ENCODE measurements at regions not wholly inside any gene's neighbourhood (a gene's known extent, or its start where the extent isn't known, plus 50 kb on each side); places are given as distances from the start of the nearest gene placed in this dataset.

DNA sequence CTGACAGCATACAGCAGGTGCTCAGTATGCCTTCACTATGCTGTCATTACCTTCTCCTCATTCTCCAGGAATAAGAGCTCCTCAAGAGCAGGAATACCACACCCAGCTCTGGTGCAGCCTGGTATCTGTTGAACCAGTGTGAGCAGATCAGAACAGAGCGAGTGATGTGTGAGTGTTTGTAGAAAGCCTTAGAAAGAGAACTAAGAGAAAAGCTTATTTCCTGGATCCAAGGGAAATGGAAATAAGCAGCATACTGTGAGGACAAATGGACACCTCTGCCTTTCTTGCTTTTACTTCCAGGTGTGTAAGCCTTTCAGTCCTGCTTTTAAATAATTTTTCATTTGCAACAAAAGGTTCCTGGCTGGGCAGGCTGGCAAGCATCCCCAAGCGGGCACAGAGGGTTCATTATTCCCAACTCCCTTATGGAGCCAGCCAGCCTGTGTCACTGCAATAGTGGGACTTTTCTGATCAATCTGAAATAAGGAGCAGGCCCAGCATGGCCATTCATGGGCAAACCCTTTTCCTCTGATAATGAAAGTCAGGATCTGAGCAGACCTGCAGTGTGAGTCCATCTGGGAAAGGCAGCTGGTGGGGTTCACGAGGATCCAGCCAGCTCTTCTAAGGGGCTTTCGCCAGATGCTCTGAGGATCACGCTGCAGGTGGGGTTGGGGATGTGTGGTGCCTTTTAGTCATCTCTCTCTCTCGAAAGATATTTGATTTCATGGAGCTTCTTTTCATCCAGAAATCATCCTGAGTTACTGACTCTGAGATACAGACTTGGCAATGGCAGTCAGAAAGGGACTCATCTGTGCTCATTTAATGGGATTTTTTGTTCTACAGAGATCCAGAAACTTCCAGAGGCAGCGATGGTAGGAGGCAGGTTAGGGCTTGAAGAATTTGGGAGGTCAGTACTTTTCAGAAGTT, 594.9 kb upstream of the CFAP20DC start:
- DNase-seq, result no peak

DNA sequence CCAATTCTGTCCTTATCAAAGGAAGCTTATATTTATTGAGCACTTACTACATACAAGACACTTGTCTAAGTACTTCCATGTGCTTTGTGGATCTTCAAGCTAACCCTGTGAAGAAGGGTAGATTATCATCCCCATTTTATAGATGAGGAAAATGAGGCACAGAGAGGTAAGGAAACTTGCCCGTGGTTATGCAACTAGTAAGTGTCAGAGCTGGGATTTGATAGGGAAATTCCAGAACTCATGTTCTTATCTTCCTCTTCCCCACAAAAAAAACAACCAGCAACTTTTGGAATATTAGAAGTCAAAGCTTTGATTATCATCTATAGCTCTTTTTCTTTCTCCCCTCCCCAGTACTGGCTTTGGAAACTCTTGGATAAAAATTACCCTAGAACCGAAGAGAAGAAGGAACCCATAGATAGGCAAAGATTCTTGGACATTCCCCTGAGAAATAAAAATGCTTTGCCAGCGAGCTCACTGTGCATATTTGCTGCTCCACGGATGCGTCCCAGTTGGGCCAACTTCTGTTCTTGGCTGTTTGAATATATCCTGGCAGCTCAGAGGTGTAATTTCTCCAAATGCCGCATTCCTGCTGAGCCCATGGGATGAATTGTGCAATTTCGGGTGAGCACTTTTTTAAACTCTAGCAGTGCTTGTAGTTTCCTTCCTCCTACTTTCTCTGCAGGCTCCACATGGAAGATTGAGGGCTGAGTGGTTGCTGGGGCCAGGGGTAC, 591.5 kb upstream of the CFAP20DC start:
- DNase-seq, result no peak

DNA sequence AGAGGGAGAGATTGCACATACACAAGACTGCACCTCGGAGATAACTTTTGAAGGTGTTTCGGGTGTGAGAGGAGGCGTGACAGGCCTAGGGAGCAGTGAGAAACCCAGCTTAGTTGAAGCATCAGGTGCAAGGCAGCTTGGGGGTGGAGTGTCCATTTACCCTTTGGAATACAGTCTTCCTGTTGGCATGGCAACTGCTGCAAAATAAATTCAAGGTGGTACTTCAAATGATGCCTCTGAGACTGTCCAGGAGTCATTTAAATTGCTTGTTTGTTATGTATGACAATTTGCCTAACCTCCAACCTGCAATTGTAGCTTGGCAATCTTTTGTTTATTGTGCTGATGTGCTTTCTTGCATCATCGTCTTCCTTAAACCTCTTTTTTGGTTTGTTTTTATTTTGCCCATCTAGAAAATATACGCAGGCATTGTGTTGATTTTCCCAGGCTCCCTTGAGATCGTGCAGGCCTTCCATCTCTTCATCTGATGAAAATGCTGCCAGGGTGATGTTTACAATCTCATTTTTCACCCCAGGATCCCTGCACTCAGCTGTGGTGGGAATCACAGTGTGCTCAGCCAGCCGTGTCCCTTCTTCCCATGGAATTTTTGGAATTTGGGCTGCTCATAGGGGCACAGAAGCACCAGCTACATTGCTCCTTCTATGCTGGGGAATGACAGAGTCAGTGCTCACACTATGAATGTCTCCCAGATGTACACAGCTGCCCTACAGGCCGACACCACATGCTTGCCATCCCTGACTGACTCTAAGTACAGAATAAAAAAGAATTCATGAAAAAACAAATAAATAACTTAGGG, 583.1 kb upstream of the CFAP20DC start:
- DNase-seq, result no peak

DNA sequence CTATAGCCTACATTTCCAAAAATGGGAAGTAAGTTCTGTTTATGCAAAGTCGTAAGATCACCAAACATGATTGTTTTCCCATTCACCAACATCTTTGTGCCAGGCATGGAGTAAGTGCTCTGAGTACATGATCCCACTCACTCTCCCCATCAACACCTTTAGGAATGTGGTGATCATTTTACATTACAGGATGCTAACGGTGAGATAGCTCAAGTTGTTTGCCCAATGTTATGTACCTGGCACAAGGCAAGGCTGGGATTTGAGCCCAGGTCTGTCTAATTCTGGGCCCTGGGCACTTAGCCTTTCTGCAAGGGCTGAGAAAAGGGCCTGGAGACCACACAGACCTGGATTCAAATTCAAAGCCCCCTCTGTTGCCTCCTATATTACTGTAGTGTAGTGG, 581.7 kb upstream of the CFAP20DC start:
- DNase-seq, result no peak

DNA sequence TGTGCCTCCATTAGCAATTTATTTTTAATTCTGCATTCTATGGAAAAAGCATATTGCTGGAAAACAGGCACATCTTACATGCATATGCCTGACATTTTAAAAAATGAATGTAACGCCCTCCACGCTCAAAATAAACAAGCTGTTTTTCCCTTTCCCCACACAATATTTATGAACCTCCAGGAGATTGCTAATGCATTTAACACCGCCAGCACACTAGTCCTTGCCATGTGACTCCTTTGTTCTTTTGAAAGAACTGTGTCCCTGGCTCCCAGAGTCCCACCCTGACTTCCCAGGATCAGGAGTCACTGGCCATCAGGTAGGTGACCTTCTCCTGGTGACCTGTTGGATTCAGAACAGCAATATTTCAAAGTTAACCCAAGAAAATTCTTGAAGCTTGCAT, 571.2 kb upstream of the CFAP20DC start:
- no peak for DNase-seq

DNA sequence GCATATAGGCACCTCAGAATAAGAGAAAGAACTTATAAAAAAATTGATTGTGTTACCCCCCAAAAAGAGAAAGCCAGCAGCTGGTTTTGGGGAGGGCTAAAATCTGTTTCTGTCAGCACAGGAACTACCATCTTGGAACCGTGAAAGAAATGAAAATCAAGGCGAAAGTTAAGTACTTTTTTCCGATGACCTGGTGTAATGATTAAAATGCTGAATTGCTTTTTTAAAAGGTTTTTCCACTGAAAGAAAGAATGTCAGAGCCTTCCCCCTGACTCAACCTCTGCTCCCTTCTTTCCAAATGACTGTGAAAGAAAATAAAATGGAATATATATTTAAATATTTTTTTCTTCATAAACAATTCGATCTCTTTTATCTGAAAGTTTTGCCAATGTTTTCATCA, 570.5 kb upstream of the CFAP20DC start:
- DNase-seq, result no peak

DNA sequence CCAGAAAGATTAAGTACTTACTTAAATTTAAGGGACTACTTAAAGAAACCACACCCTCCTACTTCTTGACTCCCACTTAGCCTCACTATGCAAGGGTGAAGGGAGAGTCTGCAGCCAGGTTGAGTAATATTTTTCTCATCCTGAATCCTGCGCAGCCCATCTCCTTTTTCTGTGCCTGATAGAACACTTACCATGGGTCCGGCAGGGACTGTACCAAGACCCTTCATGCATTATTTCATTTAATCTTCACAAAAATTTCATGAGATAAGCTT, 562.6 kb upstream of the CFAP20DC start:
- DNase-seq, result no peak

DNA sequence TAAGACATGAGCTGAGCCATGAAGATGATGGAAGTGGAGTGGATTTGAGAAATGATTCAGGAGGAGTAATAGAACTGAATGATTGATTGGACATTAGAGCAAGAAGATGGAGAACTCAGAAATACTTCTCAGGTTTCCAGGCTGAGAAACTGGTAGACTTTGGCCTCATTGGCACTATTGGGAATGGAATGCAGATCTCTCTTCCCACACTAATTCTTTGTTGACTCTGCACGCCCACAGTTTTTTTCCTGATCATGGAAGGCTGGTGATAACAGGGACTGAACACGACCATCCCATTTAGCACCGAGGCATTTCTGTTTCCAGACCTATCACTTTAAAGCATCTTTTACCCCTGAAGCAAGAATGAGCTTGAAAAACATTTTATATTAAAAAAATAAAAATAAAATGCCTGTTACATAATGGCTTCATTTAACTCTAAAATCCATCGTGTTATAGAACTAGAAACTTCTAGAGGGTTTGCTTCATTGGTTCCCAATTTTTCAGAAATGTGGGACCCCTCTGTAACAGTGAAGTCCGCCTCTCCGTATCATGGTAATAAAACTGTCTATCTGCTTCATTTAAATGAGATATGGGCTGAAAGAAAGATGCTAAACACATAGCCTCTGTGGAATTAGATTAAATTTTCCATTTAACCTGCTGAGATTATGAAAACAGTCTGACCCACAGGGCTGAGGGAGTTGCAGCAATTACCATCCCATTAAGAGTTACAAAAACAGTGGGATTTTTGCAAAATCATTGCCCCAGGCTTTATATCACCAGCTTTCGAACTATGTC, 562.0 kb upstream of the CFAP20DC start:
- no peak for DNase-seq

DNA sequence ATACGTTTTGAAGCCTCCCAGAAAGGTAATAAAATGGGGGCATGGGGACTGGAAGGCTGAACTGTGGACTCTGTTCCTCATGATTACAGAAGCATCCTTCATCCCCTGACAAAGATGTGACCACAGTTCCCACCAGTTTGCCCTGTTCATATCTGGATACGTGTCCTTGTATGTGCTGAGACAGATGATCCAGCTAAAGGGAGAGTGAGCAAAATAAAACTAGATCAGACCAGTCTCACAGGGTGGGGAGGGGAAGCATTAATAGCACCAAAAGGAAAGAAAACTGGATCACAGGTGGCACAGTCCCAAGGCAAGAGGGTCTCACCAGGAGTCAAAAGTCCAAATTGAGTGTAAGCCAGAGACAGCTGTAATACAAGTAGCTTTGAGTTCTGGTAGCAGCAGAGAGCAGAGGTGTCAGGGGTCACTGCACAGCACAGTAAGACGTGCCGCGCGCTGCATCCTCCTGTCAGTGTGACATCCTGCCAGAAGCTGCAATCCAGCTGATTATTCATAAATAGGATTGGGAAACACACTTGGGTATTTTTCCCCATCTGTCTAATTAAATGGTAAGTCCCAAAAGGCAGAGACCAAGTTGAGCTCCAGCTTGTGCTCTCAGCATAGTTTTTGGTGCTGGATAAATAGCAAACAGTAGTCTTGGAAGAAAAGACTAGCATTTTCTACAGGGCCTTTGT, 560.0 kb upstream of the CFAP20DC start:
- no peak for DNase-seq

DNA sequence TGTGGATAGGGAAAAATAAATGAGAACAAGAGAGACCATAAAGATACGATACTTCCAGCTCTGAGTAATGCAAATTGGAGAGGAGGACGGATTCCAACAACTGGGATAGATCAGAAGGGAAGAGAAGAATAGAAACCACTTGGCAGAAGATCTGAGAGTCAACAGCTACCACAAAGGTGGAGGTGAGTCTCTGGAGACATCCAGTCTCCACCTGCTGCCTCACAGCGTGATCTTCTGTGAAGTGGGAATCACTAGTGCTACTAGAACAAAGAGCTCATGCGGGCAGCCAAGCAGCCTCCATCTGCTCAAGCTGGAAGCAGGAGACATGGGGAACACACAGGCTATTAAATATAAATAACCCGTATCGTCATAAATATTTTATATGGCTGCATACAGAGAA, 558.5 kb upstream of the CFAP20DC start:
- no peak for DNase-seq

DNA sequence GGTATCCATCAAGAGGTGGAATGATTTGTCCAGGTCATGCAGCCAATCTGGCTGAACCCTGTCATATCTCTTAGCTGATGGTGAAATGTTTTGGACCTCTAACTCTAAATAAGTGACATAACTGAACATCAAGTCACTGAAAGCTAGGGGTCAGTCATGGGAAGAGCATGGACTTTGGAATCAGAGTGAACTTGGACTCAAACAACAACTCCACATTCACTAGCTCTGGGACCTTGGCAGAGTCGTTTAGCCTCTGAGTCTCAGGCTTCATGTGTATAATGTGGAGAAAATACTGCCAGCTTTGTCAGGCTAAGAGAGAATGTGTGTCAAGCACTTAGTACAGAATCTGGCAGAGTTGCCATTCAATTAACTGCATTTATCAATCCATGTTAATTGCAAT, 557.8 kb upstream of the CFAP20DC start:
- DNase-seq, result peak; percentile 10

DNA sequence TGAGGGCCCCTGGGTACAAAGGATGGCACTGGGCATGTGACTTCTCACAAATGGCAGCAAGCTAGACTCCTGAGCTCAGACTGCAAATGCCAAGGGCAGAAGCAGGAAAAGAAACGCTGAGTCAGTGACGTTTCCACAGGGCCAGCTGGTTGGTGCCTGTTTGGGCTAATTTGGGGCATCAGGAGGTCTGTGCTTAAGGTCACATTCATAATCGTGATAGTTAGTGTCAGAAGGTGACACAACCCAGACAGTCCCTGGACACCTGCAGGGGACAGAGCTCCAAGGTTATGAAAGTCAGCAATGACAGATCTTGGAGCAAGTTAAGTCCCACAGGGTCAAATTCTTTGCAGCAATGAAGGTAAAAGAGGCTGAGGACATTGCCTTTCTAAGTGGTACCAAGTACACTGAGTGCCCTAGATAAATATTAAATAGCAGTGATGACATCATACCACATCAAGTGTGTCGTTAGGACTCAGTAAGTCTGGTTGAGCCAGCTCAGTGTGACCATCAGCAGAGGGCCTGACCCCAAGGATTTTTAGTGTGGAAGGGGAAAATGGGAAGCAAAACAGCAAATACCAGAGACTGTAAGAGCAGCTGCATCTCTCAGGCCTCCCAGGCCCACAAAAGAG, 556.9 kb upstream of the CFAP20DC start:
- no peak for DNase-seq

DNA sequence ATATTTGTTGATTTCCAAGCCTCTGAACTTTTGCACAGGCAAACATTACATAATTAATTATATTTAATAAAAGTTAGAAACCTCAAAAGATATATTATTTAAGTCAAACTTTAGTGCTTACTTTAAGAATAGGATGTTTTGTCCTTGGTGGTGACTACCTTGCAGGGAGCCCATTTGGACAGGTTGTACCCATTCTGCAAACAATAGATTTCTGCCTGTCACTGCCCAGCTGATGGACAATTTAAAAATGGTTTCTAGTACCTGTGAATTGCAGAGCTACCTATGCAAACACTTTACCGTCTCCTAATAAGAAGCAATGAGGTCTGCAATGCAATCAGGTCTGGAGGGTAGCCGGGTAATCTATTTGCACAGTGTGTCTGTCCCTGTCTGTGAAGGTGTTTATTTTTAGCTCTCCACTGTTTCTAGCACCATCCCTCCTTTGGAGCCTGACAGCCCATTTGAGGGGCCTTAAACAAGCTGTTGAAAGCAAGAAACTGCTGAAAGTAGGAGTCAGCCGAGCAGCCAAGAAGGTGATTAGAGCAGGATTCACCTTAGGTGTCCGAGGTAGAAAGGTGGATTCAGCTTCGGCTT, 556.2 kb upstream of the CFAP20DC start:
- DNase-seq, result no peak

DNA sequence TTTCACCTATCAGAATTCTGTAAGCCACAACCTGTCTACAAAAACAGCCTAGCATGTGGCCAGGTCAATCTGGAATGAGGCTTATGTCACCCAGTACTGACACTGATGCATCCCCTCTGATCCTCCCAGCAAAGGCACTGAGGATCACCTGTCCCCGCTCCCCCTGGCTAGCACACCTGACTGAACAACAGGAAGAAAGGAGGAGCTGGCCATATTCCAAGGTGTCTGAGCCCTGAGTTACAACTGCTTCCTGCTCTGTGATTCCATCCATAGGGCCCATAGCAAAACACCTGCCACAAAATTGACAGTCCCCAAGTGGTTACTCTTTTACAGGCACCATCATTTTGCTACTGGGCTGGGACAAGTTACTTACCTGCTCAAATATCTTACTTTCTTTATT, 555.5 kb upstream of the CFAP20DC start:
- DNase-seq, result no peak

DNA sequence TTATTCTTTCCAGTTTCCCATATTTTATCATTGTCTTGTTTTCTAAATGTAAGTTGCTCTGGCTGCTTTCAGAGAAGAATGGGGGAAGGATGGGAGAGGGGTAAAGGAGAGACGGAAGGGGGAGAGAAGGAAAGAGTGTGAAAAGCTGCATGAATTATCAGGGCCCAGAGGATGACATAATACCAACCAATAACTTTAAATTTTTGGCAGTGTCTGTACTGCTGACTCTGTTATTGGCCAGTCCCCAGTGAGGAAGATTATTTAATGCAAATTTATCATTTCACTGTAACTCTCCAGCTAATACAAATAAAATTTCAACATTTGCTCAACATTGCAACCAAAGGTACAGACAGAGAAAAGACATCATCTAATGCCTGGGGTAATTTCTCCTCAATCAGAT, 551.7 kb upstream of the CFAP20DC start:
- no peak for DNase-seq

DNA sequence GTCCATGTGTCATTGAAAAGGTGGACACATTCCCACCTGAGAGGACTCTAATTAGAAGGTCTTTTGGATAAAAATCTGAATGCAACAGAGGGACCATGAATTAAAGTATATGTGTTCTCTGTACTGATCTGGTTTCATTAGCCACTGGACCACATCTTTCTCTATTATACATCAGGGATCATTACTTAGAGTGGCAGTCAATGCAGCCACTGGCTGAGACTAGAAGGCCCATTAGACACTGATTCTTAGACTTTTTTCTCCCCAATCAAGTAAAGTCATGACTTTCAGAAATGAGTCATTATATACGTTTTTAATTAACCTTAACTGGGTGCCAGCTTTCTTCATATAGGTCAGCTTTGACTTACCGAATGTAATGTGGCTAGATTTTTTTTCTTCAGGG, 550.8 kb upstream of the CFAP20DC start:
- DNase-seq, result no peak

DNA sequence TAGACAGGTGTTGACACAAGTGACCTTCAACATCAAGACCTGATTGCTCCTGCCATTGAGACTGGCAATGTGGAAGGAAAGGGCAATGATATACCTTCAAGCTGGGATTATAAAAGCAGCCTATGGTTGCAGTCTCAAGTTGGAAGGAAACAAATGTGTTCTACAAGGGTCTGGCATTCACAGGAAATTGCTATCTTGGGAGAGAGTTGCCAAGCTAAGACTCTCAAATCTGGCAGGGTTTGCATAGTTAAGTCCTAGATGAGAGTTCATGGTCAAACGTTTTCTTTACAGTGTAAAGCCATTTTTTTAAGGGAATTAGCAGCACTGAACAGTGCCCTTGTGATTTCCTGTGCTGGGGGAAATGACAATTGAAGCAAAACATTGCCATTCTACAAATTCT, 546.9 kb upstream of the CFAP20DC start:
- DNase-seq, result no peak

DNA sequence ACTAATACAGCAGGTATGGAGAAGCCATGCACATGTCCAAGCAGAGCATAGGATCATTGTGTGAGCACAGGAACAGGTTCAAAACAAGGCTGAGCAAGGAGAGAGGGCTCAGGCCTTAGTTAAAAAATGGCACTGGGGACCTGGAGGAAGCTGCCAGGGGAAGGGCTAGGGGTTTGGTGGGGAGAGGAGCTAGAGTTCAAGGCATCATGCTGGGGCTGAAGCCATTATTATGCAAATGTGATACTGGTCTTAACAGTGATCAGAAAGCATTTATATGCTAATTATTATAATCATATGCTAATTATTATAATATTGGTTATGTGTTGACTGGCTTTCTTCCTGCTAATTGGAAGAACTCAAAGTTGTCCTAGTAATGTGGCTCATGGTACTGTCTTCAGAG, 546.0 kb upstream of the CFAP20DC start:
- DNase-seq, result no peak

DNA sequence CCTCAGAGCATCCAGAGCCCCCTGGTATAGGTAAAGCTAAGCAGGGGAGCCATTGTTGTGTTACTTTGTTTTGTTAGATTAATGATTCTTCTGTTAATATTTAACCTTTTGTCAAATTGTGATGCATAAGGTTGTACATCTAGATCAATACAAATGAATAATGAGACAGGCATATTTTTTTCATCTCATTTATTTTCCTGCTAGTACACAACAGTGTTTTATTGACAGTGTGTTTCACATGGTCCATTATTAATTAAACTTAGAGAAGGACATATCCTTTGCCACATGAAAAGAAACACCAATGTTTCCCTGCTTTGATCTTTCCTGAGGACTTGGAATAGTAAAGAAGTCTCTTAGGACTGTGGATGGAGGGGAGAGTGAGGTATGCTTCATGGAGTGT, 543.6 kb upstream of the CFAP20DC start:
- no peak for DNase-seq

DNA sequence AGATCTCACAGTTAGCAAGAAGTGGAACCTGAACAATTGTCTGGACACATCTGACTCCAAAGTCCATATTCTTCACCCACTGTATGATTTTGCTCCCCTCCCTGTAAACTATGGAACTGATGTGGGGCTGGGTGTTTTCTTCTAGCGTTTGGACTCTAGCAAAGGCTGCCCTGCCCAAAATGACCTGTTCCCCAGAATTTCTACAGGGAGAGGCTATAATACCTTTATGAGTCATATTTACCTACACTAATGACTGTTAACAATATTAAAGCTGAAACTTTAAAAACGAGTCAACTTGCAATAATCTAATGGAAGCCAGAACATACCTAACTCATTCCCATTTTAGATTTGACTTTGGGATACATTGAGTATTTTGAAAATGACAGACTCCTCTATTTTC, 531.2 kb upstream of the CFAP20DC start:
- DNase-seq, result no peak

DNA sequence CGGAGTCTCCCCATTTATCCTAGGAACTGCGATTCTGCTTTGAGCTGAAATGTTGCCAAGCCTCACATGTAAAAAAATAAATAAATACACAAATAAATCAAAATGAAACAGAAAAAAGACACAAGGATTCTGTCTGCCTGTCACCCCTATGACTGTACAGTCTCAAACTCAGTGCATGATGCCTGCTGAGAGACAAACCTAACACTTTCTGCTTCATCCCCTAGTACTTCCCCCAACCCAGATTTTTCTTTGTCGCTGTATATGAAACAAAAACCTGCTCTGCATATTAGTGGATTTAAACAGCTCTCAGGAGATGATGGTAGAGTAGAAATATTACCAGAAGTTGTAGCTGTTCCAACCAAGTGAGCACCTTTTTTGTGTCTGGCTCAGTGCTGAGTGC, 530.7 kb upstream of the CFAP20DC start:
- no peak for DNase-seq
